GM23338 (cell line): ENCODE measurements at regions not wholly inside any gene's neighbourhood (a gene's known extent, or its start where the extent isn't known, plus 50 kb on each side); places are given as distances from the start of the nearest gene placed in this dataset.

Experiments
- CREB1 ChIP-seq: fragments of 250-450 bp; sonication (Bioruptor Pico); IDR thresholded peaks from 2 replicates; pipeline ENCODE4 v1.5.0; 2020; ENCODE audit warnings: low read depth, mild to moderate bottlenecking, moderate library complexity
- CTCF ChIP-seq, 2 experiments: fragments of 200-600 bp in 1 of 2; sonication (generic) in 1 of 2; conservative IDR thresholded peaks; 2 replicates each; pipeline versions ENCODE4 v1.5.1 to v1.6.1; 2016 to 2017; ENCODE audit warnings: antibody characterized with exemption in 2 of 2, low read depth in 2 of 2, mild to moderate bottlenecking in 2 of 2, moderate library complexity in 1 of 2
- ETS1 ChIP-seq: IDR thresholded peaks from 2 replicates; pipeline ENCODE4 v1.6.1; 2016; ENCODE audit warnings: antibody characterized with exemption
- EZH2 ChIP-seq: fragments of 200-600 bp; sonication (generic); IDR thresholded peaks from one replicate; pipeline ENCODE4 v1.8.0; 2017; ENCODE audit warnings: antibody characterized with exemption, mild to moderate bottlenecking, low read depth; ENCODE audit not compliant: unreplicated experiment
- EZH2phosphoT487 ChIP-seq: fragments of 200-600 bp; sonication (generic); IDR thresholded peaks from one replicate; pipeline ENCODE4 v1.8.1; 2018; ENCODE audit warnings: antibody characterized with exemption; ENCODE audit not compliant: unreplicated experiment
- JUNB ChIP-seq: IDR thresholded peaks from one replicate; pipeline ENCODE4 v1.6.1; 2016; ENCODE audit warnings: antibody characterized with exemption; ENCODE audit not compliant: unreplicated experiment
- NANOG ChIP-seq: IDR thresholded peaks from 2 replicates; pipeline ENCODE4 v1.6.1; 2016; ENCODE audit warnings: antibody characterized with exemption, borderline replicate concordance
- POLR2AphosphoS5 ChIP-seq: IDR thresholded peaks from 2 replicates; pipeline ENCODE4 v1.6.1; 2016; ENCODE audit warnings: antibody characterized with exemption, low read depth
- REST ChIP-seq: IDR thresholded peaks from one replicate; pipeline ENCODE4 v1.6.1; 2018; ENCODE audit warnings: antibody characterized with exemption; ENCODE audit not compliant: unreplicated experiment
- ZNF114 ChIP-seq: fragments of 250-450 bp; sonication (Bioruptor Pico); IDR thresholded peaks from 2 replicates; pipeline ENCODE4 v1.5.0; 2020; ENCODE audit warnings: mild to moderate bottlenecking, moderate library complexity
- ZNF331 ChIP-seq: fragments of 250-450 bp; sonication (Bioruptor Pico); IDR thresholded peaks from 2 replicates; pipeline ENCODE4 v1.5.0; 2020; ENCODE audit warnings: low read depth, mild to moderate bottlenecking, moderate library complexity
- ZNF462 ChIP-seq: fragments of 250-450 bp; sonication (Bioruptor Pico); IDR thresholded peaks from 2 replicates; pipeline ENCODE4 v1.5.0; 2020; ENCODE audit warnings: mild to moderate bottlenecking, moderate library complexity

GRCh38 chr6:71585472-71585871, 296.9 kb downstream of the OGFRL1 start:
- TF ChIP-seq REST (no peak), CTCF (conservative IDR thresholded peaks at IDR 0.05; ENCODE audit: low read depth in 2 of 2) (no peak), EZH2 (no peak), JUNB (no peak), POLR2AphosphoS5 (no peak), EZH2phosphoT487 (no peak), ZNF114 (CRISPR knock-in tag) (no peak), ETS1 (no peak), NANOG (no peak), ZNF331 (CRISPR knock-in tag) (no peak), CREB1 (no peak), ZNF462 (CRISPR knock-in tag) (no peak)
